Mesothelial cell of epicardium (in vitro differentiated cells): ENCODE measurements at regions not wholly inside any gene's neighbourhood (a gene's known extent, or its start where the extent isn't known, plus 50 kb on each side); places are given as distances from the start of the nearest gene placed in this dataset.

Experiments
- DNase-seq, 2 experiments: peaks; one replicate each; pipeline ENCODE4 v3.0.0; 2021; ENCODE audit warnings: low spot score in 2 of 2; ENCODE audit not compliant: unreplicated experiment in 2 of 2
- H3K27ac Mint-ChIP-seq: 2 replicates; pipeline ENCODE4 v1.8.0; 2021; ENCODE audit warnings: mixed read lengths
- H3K27me3 Mint-ChIP-seq: 2 replicates; pipeline ENCODE4 v1.8.0; 2021; ENCODE audit warnings: low read depth, mixed read lengths
- H3K36me3 Mint-ChIP-seq: 2 replicates; pipeline ENCODE4 v1.8.0; 2021; ENCODE audit warnings: mixed read lengths
- H3K4me1 Mint-ChIP-seq: 2 replicates; pipeline ENCODE4 v1.8.0; 2021; ENCODE audit warnings: mixed read lengths
- H3K4me3 Mint-ChIP-seq: 2 replicates; pipeline ENCODE4 v1.8.0; 2021; ENCODE audit warnings: mild to moderate bottlenecking, moderate library complexity, mixed read lengths
- H3K9me3 Mint-ChIP-seq: 2 replicates; pipeline ENCODE4 v1.8.0; 2021; ENCODE audit warnings: mixed read lengths
- CTCF ChIP-seq: fragments of 200-600 bp; sonication (generic); IDR thresholded peaks from one replicate; pipeline ENCODE4 v1.5.0; 2021; ENCODE audit warnings: antibody characterized with exemption; ENCODE audit not compliant: unreplicated experiment

- no peak overlapping the region for H3K4me3 Mint-ChIP-seq
- TF ChIP-seq CTCF = no peak
- DNase-seq = no peak
Measured at GRCh38 chr22:47713941-47714340, 951.5 kb downstream of the TBC1D22A start.

GRCh38 chr22:47710135-47710534 lies 947.7 kb downstream of the TBC1D22A start:
- Mint-ChIP-seq H3K36me3 (no peaks in the 10 kb centered on the region), H3K4me1 (no peaks in the 10 kb centered on the region), H3K27me3 (no peaks in the 10 kb centered on the region), H3K27ac (no peak overlapping the region), H3K4me3 (no peak overlapping the region), H3K9me3 (no peaks in the 10 kb centered on the region)
- no peak for TF ChIP-seq CTCF
- DNase-seq = no peak

More at GRCh38 chr22:47713941-47714340, 951.5 kb downstream of the TBC1D22A start:
- Mint-ChIP-seq H3K27ac (no peak overlapping the region), H3K4me1 (no peaks in the 10 kb centered on the region), H3K9me3 (no peaks in the 10 kb centered on the region), H3K27me3 (peaks cover 3% of the 10 kb centered on the region), H3K36me3 (no peaks in the 10 kb centered on the region)

- H3K36me3 Mint-ChIP-seq = no peaks in the 10 kb centered on the region
- no peaks in the 10 kb centered on the region for H3K4me1 Mint-ChIP-seq
- peaks cover 5% of the 10 kb centered on the region for H3K9me3 Mint-ChIP-seq
- H3K27ac Mint-ChIP-seq = no peak overlapping the region
- no peak for DNase-seq
- no peaks in the 10 kb centered on the region for H3K27me3 Mint-ChIP-seq
- H3K4me3 Mint-ChIP-seq = no peak overlapping the region
- TF ChIP-seq CTCF = no peak
Measured at GRCh38 chr22:47705350-47705749, 942.9 kb downstream of the TBC1D22A start.

GRCh38 chr22:47698906-47699305 lies 936.5 kb downstream of the TBC1D22A start:
- Mint-ChIP-seq H3K27me3 (no peaks in the 10 kb centered on the region), H3K9me3 (peaks cover 14% of the 10 kb centered on the region), H3K36me3 (no peaks in the 10 kb centered on the region), H3K27ac (no peak overlapping the region), H3K4me1 (no peaks in the 10 kb centered on the region), H3K4me3 (no peak overlapping the region)
- DNase-seq = no peak
- no peak for TF ChIP-seq CTCF

- Mint-ChIP-seq H3K4me1 (no peaks in the 10 kb centered on the region), H3K36me3 (no peaks in the 10 kb centered on the region), H3K27ac (no peak overlapping the region), H3K9me3 (peaks cover 14% of the 10 kb centered on the region), H3K4me3 (no peak overlapping the region), H3K27me3 (no peaks in the 10 kb centered on the region)
- no peak for DNase-seq
- no peak for TF ChIP-seq CTCF
Measured at GRCh38 chr22:47697861-47698260, 935.4 kb downstream of the TBC1D22A start.

GRCh38 chr22:47696776-47697175 lies 934.3 kb downstream of the TBC1D22A start:
- H3K4me1 Mint-ChIP-seq = no peaks in the 10 kb centered on the region
- no peak for TF ChIP-seq CTCF
- no peaks in the 10 kb centered on the region for H3K27me3 Mint-ChIP-seq
- no peak overlapping the region for H3K27ac Mint-ChIP-seq
- H3K4me3 Mint-ChIP-seq = no peak overlapping the region
- H3K36me3 Mint-ChIP-seq = no peaks in the 10 kb centered on the region
- DNase-seq = no peak
- peaks cover 14% of the 10 kb centered on the region for H3K9me3 Mint-ChIP-seq
